HCT116 (cell line): ENCODE measurements at regions not wholly inside any gene's neighbourhood (a gene's known extent, or its start where the extent isn't known, plus 50 kb on each side); places are given as distances from the start of the nearest gene placed in this dataset.

ENCODE experiments used
- JUND ChIP-seq: IDR thresholded peaks from 2 replicates; pipeline ENCODE4 v1.6.1; 2012
- TF ChIP-seq, protein P1 (sequence below), 3 experiments: fragments of 200-600 bp in 1 of 3; sonication (generic) in 1 of 3; IDR thresholded peaks in 2 of 3; conservative IDR thresholded peaks in 1 of 3; 2 replicates each; pipeline ENCODE4 v1.5.1; 2012 to 2017; ENCODE audit warnings: low read depth in 2 of 3, low read length in 2 of 3, antibody characterized with exemption in 1 of 3, borderline replicate concordance in 1 of 3, control low read depth in 1 of 3, mild to moderate bottlenecking in 1 of 3, mixed read lengths in 1 of 3, mixed run types in 1 of 3, moderate library complexity in 1 of 3; ENCODE audit not compliant: insufficient read depth in 1 of 3

DNA sequence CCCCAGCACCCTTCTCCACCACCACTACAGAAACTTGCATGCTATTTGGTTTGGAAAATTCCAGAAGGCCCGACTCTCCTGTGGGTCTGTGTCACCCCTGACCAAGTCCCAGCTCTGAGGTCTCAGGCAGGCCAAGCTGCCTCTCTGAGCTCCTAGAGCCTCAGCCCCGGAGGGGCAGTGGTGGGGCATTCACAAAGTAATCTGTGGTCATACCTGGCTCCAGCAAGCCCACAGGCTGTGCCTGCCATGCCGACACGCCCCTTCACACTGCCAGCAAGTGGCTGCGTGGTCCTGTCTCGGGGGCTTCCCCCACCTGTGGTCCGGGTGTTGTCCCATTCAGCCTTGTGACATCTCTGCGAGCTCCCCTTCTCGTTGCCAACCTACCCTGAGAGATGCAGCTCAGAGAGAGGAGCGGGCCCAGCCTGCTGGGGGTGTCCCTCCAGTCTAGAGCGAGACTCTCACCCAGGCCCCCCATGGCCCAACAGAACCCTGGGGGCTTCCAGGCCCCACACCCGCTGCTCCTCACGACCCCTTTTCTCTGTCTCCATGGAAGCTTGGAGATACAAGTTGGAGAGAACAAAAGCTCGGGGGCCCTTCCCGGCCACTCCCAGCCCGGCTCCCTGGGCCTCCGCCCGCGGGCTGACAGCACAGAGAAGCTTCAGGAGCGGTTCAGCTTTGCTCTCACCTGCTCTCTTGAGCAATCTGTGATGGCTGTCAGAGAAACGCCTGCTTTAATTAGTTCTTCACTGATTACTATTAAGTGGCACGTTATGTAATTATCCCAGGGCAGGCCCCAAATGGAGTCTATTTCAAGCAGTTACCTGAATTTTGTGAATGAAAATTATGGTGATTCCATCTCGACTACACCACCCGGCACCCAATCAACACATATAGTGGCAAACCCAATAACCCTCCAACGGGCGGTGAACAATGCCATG is 147.7 kb upstream of the PHACTR3 start:
- TF ChIP-seq, protein P1, sequence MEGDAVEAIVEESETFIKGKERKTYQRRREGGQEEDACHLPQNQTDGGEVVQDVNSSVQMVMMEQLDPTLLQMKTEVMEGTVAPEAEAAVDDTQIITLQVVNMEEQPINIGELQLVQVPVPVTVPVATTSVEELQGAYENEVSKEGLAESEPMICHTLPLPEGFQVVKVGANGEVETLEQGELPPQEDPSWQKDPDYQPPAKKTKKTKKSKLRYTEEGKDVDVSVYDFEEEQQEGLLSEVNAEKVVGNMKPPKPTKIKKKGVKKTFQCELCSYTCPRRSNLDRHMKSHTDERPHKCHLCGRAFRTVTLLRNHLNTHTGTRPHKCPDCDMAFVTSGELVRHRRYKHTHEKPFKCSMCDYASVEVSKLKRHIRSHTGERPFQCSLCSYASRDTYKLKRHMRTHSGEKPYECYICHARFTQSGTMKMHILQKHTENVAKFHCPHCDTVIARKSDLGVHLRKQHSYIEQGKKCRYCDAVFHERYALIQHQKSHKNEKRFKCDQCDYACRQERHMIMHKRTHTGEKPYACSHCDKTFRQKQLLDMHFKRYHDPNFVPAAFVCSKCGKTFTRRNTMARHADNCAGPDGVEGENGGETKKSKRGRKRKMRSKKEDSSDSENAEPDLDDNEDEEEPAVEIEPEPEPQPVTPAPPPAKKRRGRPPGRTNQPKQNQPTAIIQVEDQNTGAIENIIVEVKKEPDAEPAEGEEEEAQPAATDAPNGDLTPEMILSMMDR (IDR thresholded peaks at IDR 0.05 in 2 of 3, conservative IDR thresholded peaks at IDR 0.05 in 1 of 3; ENCODE audit: borderline replicate concordance in 1 of 3, insufficient read depth in 1 of 3, low read depth in 2 of 3, low read length in 2 of 3): no peak
- no peak for TF ChIP-seq JUND
